NCI-H2081 (cell line): ENCODE measurements at regions not wholly inside any gene's neighbourhood (a gene's known extent, or its start where the extent isn't known, plus 50 kb on each side); places are given as distances from the start of the nearest gene placed in this dataset.

Experiments
- DNase-seq, 2 experiments: peaks; one replicate each; lab custom pipeline; 2025; lab: John Stamatoyannopoulos, UW

GRCh38 chr5:18043344-18043743, 409.1 kb downstream of the TAF11L14 start:
- no peak for DNase-seq

GRCh38 chr5:18048449-18048848, 414.2 kb downstream of the TAF11L14 start:
- peak; percentile 50 to 91 for DNase-seq

GRCh38 chr5:18050345-18050744, 416.1 kb downstream of the TAF11L14 start:
- no peak for DNase-seq

- DNase-seq: no peak
Measured at GRCh38 chr5:18050776-18051175, 416.5 kb downstream of the TAF11L14 start.

DNA sequence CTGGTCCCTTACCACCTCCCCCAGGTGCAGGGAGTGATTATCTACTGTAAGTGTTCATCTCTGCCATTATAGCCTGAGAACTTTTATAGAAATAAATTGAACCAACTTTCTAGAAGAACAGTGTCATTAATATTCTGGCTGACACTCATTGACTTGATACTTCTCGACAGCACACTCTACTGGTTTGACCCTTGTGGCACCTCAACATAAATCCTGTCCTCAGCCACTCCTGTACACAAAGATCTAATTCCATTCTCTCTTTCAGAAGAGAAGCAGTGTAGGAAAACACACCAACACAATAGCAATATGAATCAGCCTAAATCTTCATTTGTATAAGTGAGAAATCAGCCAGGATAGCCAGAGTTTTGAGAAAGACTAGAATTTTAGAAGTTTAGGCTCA, 417.7 kb downstream of the TAF11L14 start:
- DNase-seq: peak in 1 of 2 experiments; percentile 35

DNA sequence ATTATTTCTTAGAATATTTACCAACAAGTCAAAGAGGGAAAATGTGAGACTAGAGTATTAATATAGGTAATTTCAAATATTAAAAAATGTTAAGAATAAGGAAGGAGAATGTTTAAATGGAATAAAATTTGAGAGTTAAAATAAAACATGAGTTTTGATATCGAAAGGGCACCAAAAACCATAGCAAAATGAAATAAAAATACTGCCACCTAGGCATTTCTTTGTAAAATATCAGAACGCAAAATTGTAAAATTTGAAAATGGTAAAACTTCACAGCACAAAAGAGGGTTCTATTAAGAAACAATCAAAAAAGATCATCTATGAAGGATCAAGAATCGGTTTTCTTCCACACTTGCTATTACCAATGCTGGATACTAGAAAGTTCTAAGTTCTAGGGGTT, 418.3 kb downstream of the TAF11L14 start:
- DNase-seq: no peak

DNA sequence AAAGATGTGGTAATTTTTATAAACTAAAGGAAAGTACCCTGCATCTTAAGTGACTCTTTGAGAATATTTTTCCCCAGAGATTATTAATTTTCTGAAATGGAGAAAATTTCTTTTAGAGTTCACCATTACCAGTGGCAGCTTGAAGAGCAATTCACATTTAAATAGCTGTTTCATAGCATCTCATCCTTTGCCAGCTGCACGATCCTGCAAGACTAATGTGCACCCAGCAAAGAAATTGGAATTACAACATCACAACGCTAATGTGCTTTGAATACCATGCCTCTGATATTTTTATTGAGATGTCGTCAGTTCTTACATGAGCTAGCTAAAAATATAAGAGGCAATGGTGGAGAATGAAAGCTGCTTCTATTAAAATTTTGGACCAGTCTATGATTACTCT, 423.5 kb downstream of the TAF11L14 start:
- DNase-seq: no peak

DNA sequence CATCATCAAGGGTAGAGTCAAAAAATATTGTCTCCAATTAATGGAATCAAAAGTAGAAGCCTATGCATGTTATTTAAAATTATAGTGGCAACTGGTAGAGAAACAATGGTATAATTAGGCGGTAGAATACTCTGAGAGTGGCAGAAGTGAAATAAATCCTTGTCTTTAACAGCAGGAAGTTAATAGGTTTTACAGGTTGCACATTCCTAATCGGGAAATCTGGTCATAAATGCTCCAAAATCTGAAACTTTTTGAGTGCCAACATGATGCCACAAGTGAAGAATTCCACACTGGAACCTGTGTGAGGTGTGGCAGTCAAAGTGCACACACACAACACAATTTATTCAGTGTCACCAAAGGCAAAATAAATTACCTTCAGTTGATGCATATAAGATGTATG, 433.4 kb downstream of the TAF11L14 start:
- no peak for DNase-seq

- peak in 1 of 2 experiments; percentile 45 for DNase-seq
Measured at GRCh38 chr5:18068826-18069225, 434.6 kb downstream of the TAF11L14 start.

- no peak for DNase-seq
Measured at GRCh38 chr5:18069790-18070189, 435.5 kb downstream of the TAF11L14 start.

DNA sequence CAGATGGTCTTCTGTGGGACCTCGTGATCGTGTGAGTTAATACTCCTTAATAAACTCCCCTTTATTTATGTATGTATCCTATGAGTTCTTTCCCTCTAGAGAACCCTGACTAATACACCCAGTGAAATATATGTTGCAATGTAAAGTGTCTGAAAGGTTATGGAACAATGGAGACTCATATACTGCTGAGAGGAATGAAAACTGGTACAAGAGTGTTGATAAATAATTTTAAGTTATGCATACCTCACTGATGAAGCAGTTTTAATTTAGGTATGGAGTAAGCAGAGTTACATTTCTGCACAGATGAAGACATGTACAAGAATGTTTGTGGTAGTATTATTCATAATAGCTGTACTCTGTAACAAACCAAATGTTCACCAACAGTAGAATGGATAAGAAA, 438.3 kb downstream of the TAF11L14 start:
- no peak for DNase-seq

DNA sequence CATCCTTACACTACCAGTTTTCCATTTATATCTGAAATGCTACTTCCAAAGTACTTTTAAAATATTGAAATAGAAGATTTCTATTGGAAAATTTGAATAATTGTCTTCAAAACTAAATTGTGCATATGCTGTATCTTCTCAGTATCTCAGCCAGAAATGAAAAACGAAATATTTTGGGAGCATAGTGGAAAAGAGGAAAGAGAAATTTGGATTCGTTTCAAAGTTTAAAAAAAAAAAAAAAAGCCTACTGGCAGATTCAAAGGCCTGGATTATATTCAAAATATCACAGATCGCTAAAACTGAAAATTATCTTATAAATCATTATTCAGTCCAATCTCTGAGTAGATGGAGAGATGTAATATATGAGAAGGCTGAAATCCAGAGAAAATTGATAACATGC, 440.7 kb downstream of the TAF11L14 start:
- no peak for DNase-seq

DNA sequence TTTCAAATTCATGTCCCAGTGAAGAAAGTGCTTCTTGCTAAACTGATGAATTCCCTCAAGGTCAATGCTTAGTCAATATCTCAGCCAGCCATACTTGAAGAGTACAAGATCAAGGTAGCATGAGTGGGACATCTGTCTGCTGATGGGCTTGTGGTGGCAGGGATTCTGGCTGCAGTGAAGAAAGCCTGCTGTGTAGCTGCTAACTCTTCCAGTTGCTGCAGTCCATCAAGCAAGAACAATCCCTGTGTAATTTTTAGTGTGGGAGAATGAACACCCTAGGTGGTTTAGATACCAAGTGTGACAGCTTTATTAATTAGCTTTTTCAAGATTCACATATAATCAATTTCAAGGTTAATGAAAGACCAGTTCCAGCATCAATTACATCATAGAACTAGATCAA, 443.9 kb downstream of the TAF11L14 start:
- no peak for DNase-seq

GRCh38 chr5:18079831-18080230, 445.6 kb downstream of the TAF11L14 start:
- no peak for DNase-seq

- DNase-seq: no peak
Measured at GRCh38 chr5:18088020-18088579, 453.8 kb downstream of the TAF11L14 start.

- no peak for DNase-seq
Measured at GRCh38 chr5:18090177-18090576, 455.9 kb downstream of the TAF11L14 start.

DNA sequence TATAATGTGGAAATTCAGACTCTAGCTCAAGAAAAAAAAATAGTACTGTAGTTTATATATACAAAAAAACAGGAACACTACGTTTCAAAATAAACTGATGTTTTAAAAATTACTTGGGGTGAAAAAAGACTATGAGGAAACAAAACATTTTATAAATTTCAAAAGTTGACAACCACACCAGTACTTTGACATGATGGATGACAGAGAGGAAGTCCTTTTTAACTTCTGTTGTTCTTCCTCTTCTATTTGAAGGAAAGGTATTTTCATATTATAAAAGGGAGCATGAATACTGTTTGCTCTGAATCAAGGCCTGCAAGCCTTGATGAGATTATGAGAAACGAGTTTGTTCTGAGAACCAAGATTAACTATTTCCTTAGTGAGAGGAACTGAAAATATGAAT, 456.9 kb downstream of the TAF11L14 start:
- DNase-seq: no peak

- DNase-seq: peak in 1 of 2 experiments; percentile 47
Measured at GRCh38 chr5:18091758-18092157, 457.5 kb downstream of the TAF11L14 start.

- no peak for DNase-seq
Measured at GRCh38 chr5:18095061-18095460, 460.8 kb downstream of the TAF11L14 start.

DNA sequence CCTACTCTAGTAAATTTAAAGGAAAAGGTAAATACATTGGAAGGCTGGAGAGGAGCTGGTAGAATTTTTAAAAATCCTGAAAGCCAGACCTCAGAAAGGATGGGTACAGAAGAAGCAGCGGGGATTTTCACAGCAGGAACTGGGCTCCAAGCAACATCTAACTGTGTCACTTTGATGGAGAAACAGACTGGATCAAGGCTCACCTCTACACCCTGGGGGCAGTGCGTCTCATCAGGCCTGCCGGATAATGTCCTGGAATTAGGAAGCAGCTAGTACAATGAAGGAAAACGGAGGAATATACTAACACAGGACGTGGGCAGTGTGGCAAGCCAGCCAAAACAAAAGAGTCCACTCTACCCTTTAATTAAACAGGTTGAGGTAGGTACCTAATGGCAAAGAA, 463.6 kb downstream of the TAF11L14 start:
- DNase-seq: no peak

DNA sequence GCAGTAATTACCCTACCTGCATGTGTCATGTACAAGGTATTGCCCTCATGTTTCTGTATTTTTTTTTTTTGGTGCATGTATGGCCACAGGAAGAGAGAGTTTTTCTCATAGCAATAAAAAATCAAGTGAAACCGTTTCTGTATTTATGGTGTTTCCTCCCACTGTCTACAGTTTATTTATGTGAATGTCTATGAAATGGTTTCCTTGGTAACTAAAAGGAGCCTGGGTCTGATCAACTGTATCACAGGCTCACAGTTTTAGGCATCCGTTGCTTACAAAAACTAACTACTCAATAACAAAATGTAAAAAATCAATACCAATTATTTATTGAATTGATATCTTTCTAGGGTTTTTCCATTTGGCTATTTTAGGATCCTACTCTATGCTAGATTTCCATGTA, 464.4 kb downstream of the TAF11L14 start:
- DNase-seq: peak in 1 of 2 experiments; percentile 33

GRCh38 chr5:18099261-18099660, 465.0 kb downstream of the TAF11L14 start:
- no peak for DNase-seq

DNA sequence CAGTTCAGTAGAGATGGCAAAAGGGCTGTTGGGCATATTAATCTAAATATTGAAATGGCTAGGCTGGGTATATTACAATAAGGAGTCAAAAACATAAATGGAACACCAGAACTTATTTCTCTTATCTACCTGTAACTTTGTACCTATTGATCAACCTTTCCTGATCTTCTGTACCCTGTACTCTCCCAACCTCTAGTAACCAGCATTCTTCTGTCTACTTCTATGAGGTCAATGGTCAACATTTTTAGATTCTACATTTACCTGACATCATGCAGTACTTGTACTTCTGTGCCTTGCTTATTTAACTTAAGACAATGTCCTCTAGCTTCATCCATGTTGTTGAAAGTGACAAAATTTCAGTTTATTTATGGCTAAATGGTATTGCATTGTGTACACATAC, 467.3 kb downstream of the TAF11L14 start:
- no peak for DNase-seq

DNA sequence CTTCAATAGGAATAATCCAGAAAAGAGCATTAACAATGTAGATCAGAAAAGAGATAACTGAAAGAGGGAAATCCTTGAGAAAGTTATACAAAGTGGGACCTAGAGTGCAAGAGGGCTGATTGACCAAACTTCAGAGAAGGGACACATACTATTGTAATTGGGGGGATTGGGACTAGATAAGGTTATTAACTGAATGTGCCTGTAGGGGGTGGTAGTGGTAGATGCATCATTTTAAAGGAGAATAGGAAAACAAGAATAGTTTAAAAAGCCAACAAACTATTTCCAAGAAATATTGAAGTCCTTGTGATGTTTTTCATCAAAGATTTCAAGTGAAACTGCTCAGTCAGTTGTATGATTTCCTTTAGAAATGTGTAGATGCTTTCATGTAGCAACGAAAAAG, 468.5 kb downstream of the TAF11L14 start:
- DNase-seq: no peak

- DNase-seq: no peak
Measured at GRCh38 chr5:18105449-18105848, 471.2 kb downstream of the TAF11L14 start.
